BLaER1 (cell line): ENCODE measurements at regions not wholly inside any gene's neighbourhood (a gene's known extent, or its start where the extent isn't known, plus 50 kb on each side); places are given as distances from the start of the nearest gene placed in this dataset.

Experiments
- H3K27ac ChIP-seq: shearing (Covaris generic); formaldehyde crosslinking; 2 replicates; pipeline ENCODE4 v1.8.1; 2022
- H3K27me3 ChIP-seq: shearing (Covaris generic); formaldehyde crosslinking; 2 replicates; pipeline ENCODE4 v1.8.1; 2022
- H3K36me3 ChIP-seq: shearing (Covaris generic); formaldehyde crosslinking; 2 replicates; pipeline ENCODE4 v1.8.1; 2022
- H3K4me1 ChIP-seq: shearing (Covaris generic); formaldehyde crosslinking; 2 replicates; pipeline ENCODE4 v1.8.1; 2022
- H3K4me2 ChIP-seq: shearing (Covaris generic); formaldehyde crosslinking; 2 replicates; pipeline ENCODE4 v1.8.1; 2022
- H3K4me3 ChIP-seq: shearing (Covaris generic); formaldehyde crosslinking; 2 replicates; pipeline ENCODE4 v1.8.1; 2022
- H3K9ac ChIP-seq: shearing (Covaris generic); formaldehyde crosslinking; 2 replicates; pipeline ENCODE4 v1.8.1; 2022
- H3K9me3 ChIP-seq: shearing (Covaris generic); formaldehyde crosslinking; 2 replicates; pipeline ENCODE4 v1.8.1; 2022
- H4K20me1 ChIP-seq: shearing (Covaris generic); formaldehyde crosslinking; 2 replicates; pipeline ENCODE4 v1.8.1; 2022
- Cebpa-rat ChIP-seq: shearing (Covaris generic); IDR thresholded peaks from 2 replicates; pipeline ENCODE4 v1.8.1; 2022

- no peaks in the 10 kb centered on the region for H3K27me3 ChIP-seq
- no peaks in the 10 kb centered on the region for H3K9me3 ChIP-seq
Measured at GRCh38 chr10:78182841-78183240, 149.2 kb downstream of the RPS24 start.

DNA sequence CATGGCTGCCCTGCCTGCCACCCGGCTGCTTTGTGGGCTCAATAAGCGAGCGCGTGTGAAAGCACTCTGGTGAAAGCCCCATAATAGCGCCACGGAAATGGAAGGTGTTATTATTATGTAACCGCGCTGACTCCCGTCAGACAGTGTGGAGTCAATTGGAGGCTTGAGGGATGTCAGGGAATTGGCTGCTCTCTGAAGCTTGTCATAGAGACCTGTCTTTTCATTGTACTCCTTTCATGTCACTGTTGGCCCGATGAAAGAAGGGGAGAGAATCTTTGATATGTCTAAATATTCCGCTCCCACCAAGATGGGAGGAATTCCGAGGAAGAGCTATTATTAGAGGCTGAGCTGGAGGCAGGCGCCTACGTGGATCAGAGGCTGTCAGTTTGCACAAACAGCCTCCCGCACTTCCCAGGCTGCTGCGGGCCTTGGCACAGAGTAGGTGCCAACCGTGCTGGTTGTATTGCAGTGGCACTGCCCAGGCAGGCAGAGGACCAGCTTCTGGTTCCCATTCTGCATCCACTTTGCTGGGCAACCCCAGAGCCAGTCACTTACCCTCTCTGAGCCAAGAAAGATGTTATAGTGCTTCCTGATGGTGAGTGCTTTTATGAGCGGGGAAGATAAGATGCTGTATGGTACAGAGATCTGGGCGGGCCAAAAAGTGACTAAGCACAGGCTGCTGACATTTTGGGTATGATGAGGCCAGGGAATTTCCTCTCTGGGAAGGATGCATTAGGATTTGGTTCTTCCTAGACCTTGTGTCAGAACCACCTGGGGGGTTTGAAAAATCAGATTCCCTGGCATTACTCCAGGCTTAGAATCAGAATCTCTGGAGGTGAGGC lies 151.4 kb downstream of the RPS24 start:
- Histone ChIP-seq H3K4me3 (no peak overlapping the region), H3K27ac (no peak overlapping the region)
- no peak for TF ChIP-seq Cebpa-rat

More at GRCh38 chr10:78182841-78183240, 149.2 kb downstream of the RPS24 start:
- peaks cover 10% of the 10 kb centered on the region for H3K4me1 ChIP-seq
- H3K27ac ChIP-seq: no peak overlapping the region
- H3K4me3 ChIP-seq: no peak overlapping the region
- H3K9ac ChIP-seq: no peak overlapping the region
- H4K20me1 ChIP-seq: no peaks in the 10 kb centered on the region
- H3K4me2 ChIP-seq: no peak overlapping the region
- H3K36me3 ChIP-seq: no peaks in the 10 kb centered on the region
- no peak for TF ChIP-seq Cebpa-rat

GRCh38 chr10:78185693-78186055 lies 152.0 kb downstream of the RPS24 start:
- Histone ChIP-seq H3K4me3 (no peak overlapping the region), H3K4me1 (peaks cover 25% of the 10 kb centered on the region)
- TF ChIP-seq Cebpa-rat: no peak

More for the DNA sequence above, 151.4 kb downstream of the RPS24 start:
- H3K4me2 ChIP-seq: peak overlapping the region; percentile 50
- no peak overlapping the region for H3K9ac ChIP-seq
- peaks cover 19% of the 10 kb centered on the region for H3K4me1 ChIP-seq
- H4K20me1 ChIP-seq: no peaks in the 10 kb centered on the region
- H3K36me3 ChIP-seq: no peaks in the 10 kb centered on the region
- no peaks in the 10 kb centered on the region for H3K27me3 ChIP-seq
- no peaks in the 10 kb centered on the region for H3K9me3 ChIP-seq

GRCh38 chr10:78186572-78186971 lies 152.9 kb downstream of the RPS24 start:
- Histone ChIP-seq H3K4me3 (no peak overlapping the region), H3K27ac (no peak overlapping the region), H3K36me3 (no peaks in the 10 kb centered on the region), H3K9me3 (no peaks in the 10 kb centered on the region), H3K4me2 (0 out of 2 replicates have a peak overlapping the region, but pooled peaks have one; percentile 50), H3K27me3 (no peaks in the 10 kb centered on the region), H4K20me1 (no peaks in the 10 kb centered on the region), H3K4me1 (peaks cover 31% of the 10 kb centered on the region), H3K9ac (no peak overlapping the region)
- TF ChIP-seq Cebpa-rat: no peak

More at GRCh38 chr10:78185693-78186055, 152.0 kb downstream of the RPS24 start:
- H4K20me1 ChIP-seq: no peaks in the 10 kb centered on the region
- no peak overlapping the region for H3K27ac ChIP-seq
- H3K27me3 ChIP-seq: no peaks in the 10 kb centered on the region
- no peaks in the 10 kb centered on the region for H3K36me3 ChIP-seq
- H3K9me3 ChIP-seq: no peaks in the 10 kb centered on the region
- peak overlapping the region; percentile 50 for H3K4me2 ChIP-seq
- H3K9ac ChIP-seq: no peak overlapping the region

- H3K9ac ChIP-seq: no peak overlapping the region
- H4K20me1 ChIP-seq: no peaks in the 10 kb centered on the region
- no peaks in the 10 kb centered on the region for H3K36me3 ChIP-seq
- H3K4me3 ChIP-seq: no peak overlapping the region
- H3K4me1 ChIP-seq: peaks cover 31% of the 10 kb centered on the region
- no peak for TF ChIP-seq Cebpa-rat
- no peaks in the 10 kb centered on the region for H3K9me3 ChIP-seq
- H3K4me2 ChIP-seq: no peak overlapping the region
- H3K27ac ChIP-seq: no peak overlapping the region
- no peaks in the 10 kb centered on the region for H3K27me3 ChIP-seq
Measured at GRCh38 chr10:78187371-78187770, 153.7 kb downstream of the RPS24 start.

DNA sequence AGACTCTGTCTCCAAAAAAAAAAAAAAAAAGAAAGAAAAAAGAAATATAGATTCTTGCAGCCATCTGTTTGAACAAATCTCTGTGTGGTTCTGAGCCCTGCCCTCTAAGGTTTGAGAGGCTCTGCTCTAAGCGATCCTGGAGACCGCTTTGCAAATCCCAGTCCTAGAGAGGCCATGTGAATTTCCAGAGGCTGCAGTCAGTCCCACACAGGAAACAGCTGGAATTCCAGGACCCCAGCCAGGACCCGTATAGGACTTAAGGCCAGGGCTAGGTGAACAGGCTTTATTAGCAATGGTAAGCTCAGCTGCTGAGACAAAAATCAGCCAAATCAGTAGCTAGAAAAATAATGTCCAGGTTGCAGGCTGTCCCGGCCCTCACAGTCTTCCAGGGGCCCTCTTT lies 154.8 kb downstream of the RPS24 start:
- Histone ChIP-seq H3K36me3 (no peaks in the 10 kb centered on the region), H3K9me3 (peaks cover 7% of the 10 kb centered on the region), H3K27ac (no peak overlapping the region), H4K20me1 (no peaks in the 10 kb centered on the region), H3K9ac (no peak overlapping the region), H3K4me3 (no peak overlapping the region), H3K27me3 (no peaks in the 10 kb centered on the region), H3K4me1 (peaks cover 31% of the 10 kb centered on the region), H3K4me2 (no peak overlapping the region)
- TF ChIP-seq Cebpa-rat: no peak

- peaks cover 41% of the 10 kb centered on the region for H3K4me1 ChIP-seq
- H3K4me3 ChIP-seq: no peak overlapping the region
- no peaks in the 10 kb centered on the region for H3K27me3 ChIP-seq
- peaks cover 8% of the 10 kb centered on the region for H3K9me3 ChIP-seq
- H3K27ac ChIP-seq: no peak overlapping the region
- no peak for TF ChIP-seq Cebpa-rat
- H3K4me2 ChIP-seq: peak overlapping the region; percentile 72
- no peaks in the 10 kb centered on the region for H3K36me3 ChIP-seq
- no peak overlapping the region; the same call in 1 of the 2 replicates for H3K9ac ChIP-seq
- no peaks in the 10 kb centered on the region for H4K20me1 ChIP-seq
Measured at GRCh38 chr10:78190051-78190825, 156.6 kb downstream of the RPS24 start.

GRCh38 chr10:78191301-78191700 lies 157.6 kb downstream of the RPS24 start:
- H4K20me1 ChIP-seq: no peaks in the 10 kb centered on the region
- peaks cover 34% of the 10 kb centered on the region for H3K4me1 ChIP-seq
- no peak for TF ChIP-seq Cebpa-rat
- no peaks in the 10 kb centered on the region for H3K36me3 ChIP-seq
- no peaks in the 10 kb centered on the region for H3K27me3 ChIP-seq
- peaks cover 8% of the 10 kb centered on the region for H3K9me3 ChIP-seq
- H3K4me3 ChIP-seq: no peak overlapping the region
- H3K4me2 ChIP-seq: no peak overlapping the region
- H3K27ac ChIP-seq: no peak overlapping the region
- no peak overlapping the region for H3K9ac ChIP-seq

GRCh38 chr10:78193189-78193588 lies 159.5 kb downstream of the RPS24 start:
- H3K4me2 ChIP-seq: no peak overlapping the region
- H3K27me3 ChIP-seq: no peaks in the 10 kb centered on the region
- no peak overlapping the region for H3K4me3 ChIP-seq
- peaks cover 8% of the 10 kb centered on the region for H3K9me3 ChIP-seq
- no peak overlapping the region for H3K9ac ChIP-seq
- no peaks in the 10 kb centered on the region for H3K36me3 ChIP-seq
- peaks cover 33% of the 10 kb centered on the region for H3K4me1 ChIP-seq
- no peaks in the 10 kb centered on the region for H4K20me1 ChIP-seq
- no peak for TF ChIP-seq Cebpa-rat
- no peak overlapping the region for H3K27ac ChIP-seq

DNA sequence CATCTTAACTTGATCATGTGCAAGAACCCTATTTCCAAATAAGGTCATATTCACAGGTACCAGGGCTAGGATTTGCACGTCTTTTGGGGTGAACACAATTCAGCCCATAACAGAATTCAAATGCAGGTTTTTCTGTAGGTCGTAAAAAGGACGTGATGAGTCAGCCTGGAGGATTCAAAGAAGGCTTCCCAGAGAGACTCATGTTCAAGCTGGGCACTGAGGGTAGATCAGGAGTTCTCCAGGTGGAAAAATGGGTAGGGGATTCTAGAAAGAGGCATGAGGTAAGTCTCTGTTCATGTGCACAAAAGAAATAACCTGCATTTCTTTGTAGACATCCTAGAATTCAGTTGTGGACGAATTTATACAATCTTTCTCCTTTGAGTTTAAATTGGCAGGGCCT lies 160.4 kb downstream of the RPS24 start:
- TF ChIP-seq Cebpa-rat: no peak
- Histone ChIP-seq H3K9ac (no peak overlapping the region), H4K20me1 (no peaks in the 10 kb centered on the region), H3K4me2 (no peak overlapping the region), H3K27me3 (no peaks in the 10 kb centered on the region), H3K36me3 (no peaks in the 10 kb centered on the region), H3K9me3 (peaks cover 8% of the 10 kb centered on the region), H3K4me1 (peaks cover 33% of the 10 kb centered on the region), H3K4me3 (no peak overlapping the region), H3K27ac (no peak overlapping the region)
